Astrocyte (in vitro differentiated cells and primary cell): ENCODE measurements at regions not wholly inside any gene's neighbourhood (a gene's known extent, or its start where the extent isn't known, plus 50 kb on each side); places are given as distances from the start of the nearest gene placed in this dataset.

ENCODE experiments used
- DNase-seq: peaks from one replicate; pipeline ENCODE4 v3.0.0-alpha.2; 2010; ENCODE audit warnings: low read depth
- FAIRE-seq: peaks from 2 replicates; lab custom pipeline; 2011; peaks lifted over from hg19 to GRCh38; lab: Jason Lieb, UNC
- H2AFZ ChIP-seq: 2 replicates; pipeline ENCODE4 v1.6.0; 2012; ENCODE audit warnings: low read depth, low read length, inconsistent platforms
- H3K27ac ChIP-seq: 2 replicates; pipeline ENCODE4 v1.5.1; 2011; ENCODE audit warnings: low read depth, low read length, inconsistent platforms
- H3K27me3 ChIP-seq: 2 replicates; pipeline ENCODE4 v1.6.0; 2011; ENCODE audit warnings: low read length, inconsistent platforms; ENCODE audit not compliant: insufficient read depth
- H3K36me3 ChIP-seq: 2 replicates; pipeline ENCODE4 v1.5.1; 2011; ENCODE audit warnings: low read length, inconsistent platforms; ENCODE audit not compliant: insufficient read depth
- H3K4me1 ChIP-seq: 2 replicates; pipeline ENCODE4 v1.5.1; 2011; ENCODE audit warnings: low read length, inconsistent platforms; ENCODE audit not compliant: insufficient read depth
- H3K4me2 ChIP-seq: 2 replicates; pipeline ENCODE4 v1.6.0; 2012; ENCODE audit warnings: low read length, inconsistent platforms
- H3K4me3 ChIP-seq: 2 replicates; pipeline ENCODE4 v1.5.1; 2011; ENCODE audit warnings: low read depth, mild to moderate bottlenecking, low read length, inconsistent platforms; ENCODE audit not compliant: insufficient read depth
- H3K79me2 ChIP-seq: 2 replicates; pipeline ENCODE4 v1.6.0; 2012; ENCODE audit warnings: mild to moderate bottlenecking, low read length, inconsistent platforms; ENCODE audit not compliant: insufficient read depth
- H3K9ac ChIP-seq: 2 replicates; pipeline ENCODE4 v1.6.0; 2012; ENCODE audit warnings: mild to moderate bottlenecking, low read length, inconsistent platforms
- H3K9me3 ChIP-seq: 2 replicates; pipeline ENCODE4 v1.5.1; 2012; ENCODE audit warnings: low read depth, mild to moderate bottlenecking, low read length, inconsistent platforms; ENCODE audit not compliant: insufficient read depth
- H4K20me1 ChIP-seq: 2 replicates; pipeline ENCODE4 v1.6.0; 2012; ENCODE audit warnings: low read length, inconsistent platforms; ENCODE audit not compliant: insufficient read depth
- H3K27ac Mint-ChIP-seq: one replicate; pipeline ENCODE4 v1.8.0; 2021; ENCODE audit warnings: mild to moderate bottlenecking, mixed read lengths; ENCODE audit not compliant: unreplicated experiment
- H3K27me3 Mint-ChIP-seq: one replicate; pipeline ENCODE4 v1.8.0; 2021; ENCODE audit warnings: low read depth, mixed read lengths; ENCODE audit not compliant: unreplicated experiment
- H3K36me3 Mint-ChIP-seq: one replicate; pipeline ENCODE4 v1.8.0; 2021; ENCODE audit warnings: low read depth, mixed read lengths; ENCODE audit not compliant: unreplicated experiment
- H3K4me1 Mint-ChIP-seq: one replicate; pipeline ENCODE4 v1.8.0; 2021; ENCODE audit warnings: low read depth, mixed read lengths; ENCODE audit not compliant: unreplicated experiment
- H3K4me3 Mint-ChIP-seq: one replicate; pipeline ENCODE4 v1.8.0; 2021; ENCODE audit warnings: mild to moderate bottlenecking, moderate library complexity, mixed read lengths; ENCODE audit not compliant: unreplicated experiment
- H3K9me3 Mint-ChIP-seq: one replicate; pipeline ENCODE4 v1.8.0; 2021; ENCODE audit warnings: mild to moderate bottlenecking, mixed read lengths; ENCODE audit not compliant: unreplicated experiment
- CTCF ChIP-seq: IDR thresholded peaks from 2 replicates; pipeline ENCODE4 v1.5.1; 2011; ENCODE audit warnings: low read depth, mild to moderate bottlenecking, inconsistent platforms, low read length, moderate library complexity; ENCODE audit not compliant: insufficient read depth
- EZH2 ChIP-seq: IDR thresholded peaks from 2 replicates; pipeline ENCODE4 v1.6.1; 2012; ENCODE audit warnings: mild to moderate bottlenecking, low read length, inconsistent platforms; ENCODE audit not compliant: insufficient read depth

- Histone ChIP-seq H3K79me2 (no peaks in the 10 kb centered on the region), H2AFZ (no peak overlapping the region), H3K4me2 (no peak overlapping the region), H4K20me1 (no peaks in the 10 kb centered on the region), H3K36me3 (no peaks in the 10 kb centered on the region), H3K4me1 (no peaks in the 10 kb centered on the region), H3K4me3 (no peak overlapping the region), H3K9ac (no peak overlapping the region), H3K27me3 (no peaks in the 10 kb centered on the region), H3K9me3 (no peaks in the 10 kb centered on the region), H3K27ac (no peak overlapping the region)
- no peak for TF ChIP-seq CTCF
- no peak for TF ChIP-seq EZH2
- Mint-ChIP-seq H3K27ac (no peak overlapping the region), H3K36me3 (no peaks in the 10 kb centered on the region), H3K4me1 (peaks cover 2% of the 10 kb centered on the region), H3K9me3 (peaks cover 3% of the 10 kb centered on the region), H3K27me3 (no peaks in the 10 kb centered on the region), H3K4me3 (no peak overlapping the region)
- no peak for FAIRE-seq
- no peak for DNase-seq
Observed at GRCh38 chr4:115171220-115171619, 57.8 kb upstream of the NDST4 start.

GRCh38 chr4:115165503-115165902 lies 52.1 kb upstream of the NDST4 start:
- Histone ChIP-seq H3K9ac (no peak overlapping the region), H3K36me3 (no peaks in the 10 kb centered on the region), H4K20me1 (no peaks in the 10 kb centered on the region), H3K4me2 (no peak overlapping the region), H2AFZ (no peak overlapping the region), H3K27me3 (no peaks in the 10 kb centered on the region), H3K9me3 (no peaks in the 10 kb centered on the region), H3K4me1 (no peaks in the 10 kb centered on the region), H3K27ac (no peak overlapping the region), H3K4me3 (no peak overlapping the region), H3K79me2 (no peaks in the 10 kb centered on the region)
- FAIRE-seq (no peak), DNase-seq (peak; percentile 24)
- no peak overlapping the region for H3K27ac Mint-ChIP-seq
- no peaks in the 10 kb centered on the region for H3K27me3 Mint-ChIP-seq
- H3K4me1 Mint-ChIP-seq: peaks cover 2% of the 10 kb centered on the region
- TF ChIP-seq CTCF (no peak), EZH2 (no peak)
- no peaks in the 10 kb centered on the region for H3K36me3 Mint-ChIP-seq
- H3K9me3 Mint-ChIP-seq: no peaks in the 10 kb centered on the region
- H3K4me3 Mint-ChIP-seq: no peak overlapping the region
